GM19452 (cell line): ENCODE measurements at regions not wholly inside any gene's neighbourhood (a gene's known extent, or its start where the extent isn't known, plus 50 kb on each side); places are given as distances from the start of the nearest gene placed in this dataset.

Experiments
- ATAC-seq: cut with Tn5 transposase; IDR thresholded peaks from one replicate; pipeline ENCODE4 v1.9.1; 2021; ENCODE audit not compliant: unreplicated experiment

- no peak for ATAC-seq
Observed at GRCh38 chr1:192521734-192522133, 53.8 kb upstream of the RGS1 start.

- ATAC-seq = no peak
Observed at GRCh38 chr1:192522673-192523072, 52.9 kb upstream of the RGS1 start.

GRCh38 chr1:192524223-192524622 lies 51.4 kb upstream of the RGS1 start:
- ATAC-seq = no peak
